B cell (primary cell): ENCODE measurements at regions not wholly inside any gene's neighbourhood (a gene's known extent, or its start where the extent isn't known, plus 50 kb on each side); places are given as distances from the start of the nearest gene placed in this dataset.

Source experiments
- ATAC-seq: fragments of 200-7000 bp; cut with Tn5 transposase; one replicate; pipeline ENCODE4 v1.10.0; 2021; ENCODE audit warnings: low read depth, mild to moderate bottlenecking, moderate number of reproducible peaks, moderate library complexity
- CTCF ChIA-PET: fragments of 350-600 bp; sonication (Branson Sonifier 250); formaldehyde crosslinking; loops from one replicate; lab custom pipeline; 2021; ENCODE audit warnings: antibody characterized with exemption, inconsistent platforms; lab: Charles Lee
- POLR2A ChIA-PET: fragments of 350-600 bp; sonication (Branson Sonifier 250); formaldehyde crosslinking; loops from one replicate; lab custom pipeline; 2021; ENCODE audit warnings: antibody characterized with exemption; lab: Charles Lee
- DNase-seq: peaks from one replicate; pipeline ENCODE4 v3.0.0; 2013
- H2AFZ ChIP-seq: 2 replicates; pipeline ENCODE4 v1.6.1; 2012; ENCODE audit warnings: mild to moderate bottlenecking, low read depth, low read length; ENCODE audit not compliant: insufficient read depth, poor library complexity, severe bottlenecking
- H3K27ac ChIP-seq, 2 donors: 1 replicate in 1 of 2; 2 replicates in 1 of 2; pipeline ENCODE4 v1.5.1; 2012 to 2013; ENCODE audit warnings: low read length in 2 of 2, mild to moderate bottlenecking in 2 of 2, moderate library complexity in 1 of 2
- H3K27me3 ChIP-seq, 4 experiments: fragments of 200-600 bp in 1 of 4; sonication (generic) in 1 of 4; replicated peaks in 1 of 4; 1 replicate in 2 of 4; 2 replicates in 2 of 4; pipeline versions ENCODE4 v1.6.1 to v1.7.0; 2013 to 2016; ENCODE audit warnings: low read length in 3 of 4, mild to moderate bottlenecking in 2 of 4, mixed read lengths in 1 of 4, moderate library complexity in 1 of 4; ENCODE audit not compliant: insufficient read depth in 4 of 4, control insufficient read depth in 3 of 4; ENCODE audit errors: control extremely low read depth in 1 of 4
- H3K36me3 ChIP-seq, 2 experiments: replicated peaks in 1 of 2; 1 replicate in 1 of 2; 2 replicates in 1 of 2; pipeline versions ENCODE4 v1.6.1 to v1.7.1; 2013; ENCODE audit warnings: low read length in 1 of 2; ENCODE audit not compliant: insufficient read depth in 2 of 2, control insufficient read depth in 1 of 2; ENCODE audit errors: control extremely low read depth in 1 of 2, extremely low read depth in 1 of 2
- H3K4me1 ChIP-seq, 2 donors: fragments of 200-600 bp in 1 of 2; sonication (generic) in 1 of 2; 1 replicate in 1 of 2; 2 replicates in 1 of 2; pipeline versions ENCODE4 v1.5.1 to v1.6.1; 2013 to 2017; ENCODE audit warnings: low read length in 2 of 2; ENCODE audit not compliant: control insufficient read depth in 2 of 2, insufficient read depth in 2 of 2
- H3K4me2 ChIP-seq: replicated peaks from 2 replicates; pipeline ENCODE3; 2012; ENCODE audit warnings: mild to moderate bottlenecking, low read depth, low read length; ENCODE audit not compliant: poor library complexity, severe bottlenecking
- H3K4me3 ChIP-seq, 5 experiments: fragments of 200-600 bp in 1 of 5; sonication (generic) in 1 of 5; 1 replicate in 3 of 5; 2 replicates in 2 of 5; pipeline versions ENCODE4 v1.5.1 to v1.7.0; 2011 to 2016; ENCODE audit warnings: low read length in 4 of 5, mild to moderate bottlenecking in 4 of 5, low read depth in 2 of 5, control low read depth in 1 of 5, moderate library complexity in 1 of 5; ENCODE audit not compliant: insufficient read depth in 1 of 5; ENCODE audit errors: control extremely low read depth in 1 of 5, extremely low read depth in 1 of 5
- H3K79me2 ChIP-seq: fragments of 200-600 bp; sonication (generic); one replicate; pipeline ENCODE4 v1.6.0; 2016; ENCODE audit warnings: low read length; ENCODE audit not compliant: control insufficient read depth, insufficient read depth
- H3K9ac ChIP-seq: fragments of 200-600 bp; sonication (generic); 2 replicates; pipeline ENCODE4 v1.6.1; 2017; ENCODE audit warnings: mild to moderate bottlenecking, low read length, moderate library complexity
- H3K9me3 ChIP-seq, 3 donors: one replicate each; pipeline versions ENCODE4 v1.6.1 to v1.7.1; 2013; ENCODE audit warnings: low read length in 2 of 3; ENCODE audit not compliant: control insufficient read depth in 2 of 3, insufficient read depth in 1 of 3; ENCODE audit errors: control extremely low read depth in 1 of 3
- H4K20me1 ChIP-seq: 2 replicates; pipeline ENCODE4 v1.6.0; 2012; ENCODE audit warnings: mild to moderate bottlenecking, low read length; ENCODE audit not compliant: insufficient read depth, control insufficient read depth, poor library complexity, severe bottlenecking
- H3K27ac Mint-ChIP-seq: one replicate; pipeline ENCODE4 v1.8.0; 2021; ENCODE audit warnings: mixed read lengths
- H3K27me3 Mint-ChIP-seq: one replicate; pipeline ENCODE4 v1.8.0; 2021; ENCODE audit warnings: mixed read lengths
- H3K4me1 Mint-ChIP-seq: one replicate; pipeline ENCODE4 v1.8.0; 2021; ENCODE audit warnings: mixed read lengths
- H3K4me3 Mint-ChIP-seq: one replicate; pipeline ENCODE4 v1.8.0; 2021; ENCODE audit warnings: mixed read lengths
- H3K9me3 Mint-ChIP-seq: one replicate; pipeline ENCODE4 v1.8.0; 2022; ENCODE audit warnings: mixed read lengths; ENCODE audit not compliant: insufficient read depth
- CTCF ChIP-seq: fragments of 200-600 bp; IDR thresholded peaks from one replicate; pipeline ENCODE4 v1.8.0; 2022; ENCODE audit warnings: antibody characterized with exemption, mild to moderate bottlenecking
- EZH2 ChIP-seq: IDR thresholded peaks from 2 replicates; pipeline ENCODE4 v1.6.1; 2012; ENCODE audit warnings: borderline replicate concordance, low read depth, mild to moderate bottlenecking, moderate library complexity, low read length; ENCODE audit not compliant: insufficient read depth, poor library complexity, severe bottlenecking
- WGBS: methylation state at CpG from one replicate; pipeline ENCODE4 v1.1.5; 2013; ENCODE audit warnings: missing lambda C conversion rate; ENCODE audit not compliant: insufficient coverage; 5-methylcytosine and 5-hydroxymethylcytosine counted together
- intact Hi-C: fragments of 100-400 bp; cut with micrococcal nuclease; formaldehyde crosslinking; loops from one replicate; pipeline ENCODE4 v1.10.0; 2022

DNA sequence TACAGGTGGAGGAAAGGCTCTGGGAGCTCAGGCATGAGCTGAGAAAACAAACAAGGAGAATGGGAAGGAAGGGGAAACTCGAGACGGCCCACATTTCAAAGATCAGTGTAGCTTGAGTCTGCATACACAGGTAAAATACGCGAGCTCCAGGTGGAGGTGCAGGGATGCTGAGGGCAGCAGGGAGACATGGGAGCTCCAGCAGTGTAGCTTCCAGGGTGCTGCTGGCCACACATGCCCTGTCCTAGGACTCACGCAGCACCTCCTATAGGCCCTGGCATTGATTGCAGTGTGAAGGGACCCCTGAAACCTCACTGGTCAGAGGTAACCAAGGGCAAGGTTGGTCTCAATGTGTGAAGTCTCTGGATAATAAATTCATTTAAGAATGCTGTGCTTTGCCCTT is 362.8 kb upstream of the HS6ST1 start:
- H3K27me3 Mint-ChIP-seq: peaks cover 7% of the 10 kb centered on the region
- Histone ChIP-seq H3K4me1 (peaks cover 4 to 14% of the 10 kb centered on the region in 2 donors), H3K9ac (no peak overlapping the region), H3K4me3 (no peak overlapping the region), H3K27me3 (no peaks in the 10 kb centered on the region), H4K20me1 (no peaks in the 10 kb centered on the region), H3K27ac (no peak overlapping the region), H3K36me3 (no peaks in the 10 kb centered on the region), H3K9me3 (no peaks in the 10 kb centered on the region), H2AFZ (no peak overlapping the region), H3K79me2 (no peaks in the 10 kb centered on the region), H3K4me2 (no peak overlapping the region)
- intact Hi-C loops: no loop called here
- ChIA-PET POLR2A (no interaction called here), CTCF (no interaction called here)
- DNase-seq: no peak
- 88% methylated on average over 5 of the region's 5 CpGs for WGBS
- no peak overlapping the region for H3K4me3 Mint-ChIP-seq
- no peaks in the 10 kb centered on the region for H3K9me3 Mint-ChIP-seq
- TF ChIP-seq EZH2 (no peak), CTCF (no peak)
- ATAC-seq: no peak
- H3K4me1 Mint-ChIP-seq: peaks cover 19% of the 10 kb centered on the region
- H3K27ac Mint-ChIP-seq: no peak overlapping the region

DNA sequence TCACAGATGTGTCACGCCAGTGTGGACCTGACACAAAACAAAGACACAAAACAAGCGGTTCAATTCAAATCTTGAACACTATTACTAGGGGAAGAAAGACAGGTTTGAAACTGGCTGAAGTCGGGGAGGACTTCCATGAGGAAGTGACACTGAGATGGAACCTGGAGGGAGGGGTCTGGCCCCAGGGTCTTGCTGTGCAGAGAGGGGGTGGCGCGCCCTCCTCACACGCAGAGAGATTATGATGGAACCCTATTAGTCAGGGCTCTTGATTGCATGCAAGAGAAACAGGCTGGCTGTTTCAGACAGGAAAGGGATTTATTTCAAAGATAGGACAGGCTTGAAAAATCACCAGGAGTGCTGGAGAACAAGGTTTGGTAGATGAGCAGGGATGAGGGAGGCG is 363.6 kb upstream of the HS6ST1 start:
- intact Hi-C loops: no loop called here
- H3K27ac Mint-ChIP-seq: peak overlapping the region; percentile 18
- WGBS: 77% methylated on average over 5 of the region's 7 CpGs

More for the DNA sequence above, 363.6 kb upstream of the HS6ST1 start:
- Histone ChIP-seq H3K36me3 (no peaks in the 10 kb centered on the region), H3K27ac (no peak overlapping the region), H4K20me1 (no peaks in the 10 kb centered on the region), H2AFZ (no peak overlapping the region), H3K4me1 (peaks cover 9 to 22% of the 10 kb centered on the region in 2 donors), H3K79me2 (no peaks in the 10 kb centered on the region), H3K4me3 (no peak overlapping the region), H3K27me3 (no peaks in the 10 kb centered on the region), H3K4me2 (no peak overlapping the region), H3K9me3 (no peaks in the 10 kb centered on the region), H3K9ac (no peak overlapping the region)
- no peak for ATAC-seq
- H3K4me3 Mint-ChIP-seq: no peak overlapping the region
- CTCF ChIA-PET: no interaction called here
- TF ChIP-seq CTCF (no peak), EZH2 (no peak)
- peaks cover 23% of the 10 kb centered on the region for H3K4me1 Mint-ChIP-seq
- no peak for DNase-seq
- H3K27me3 Mint-ChIP-seq: peaks cover 7% of the 10 kb centered on the region
- H3K9me3 Mint-ChIP-seq: no peaks in the 10 kb centered on the region
- POLR2A ChIA-PET: no interaction called here
